C4-2B (cell line): ENCODE measurements at regions not wholly inside any gene's neighbourhood (a gene's known extent, or its start where the extent isn't known, plus 50 kb on each side); places are given as distances from the start of the nearest gene placed in this dataset.

Experiments used
- ZFX ChIP-seq: fragments of 450-650 bp; IDR thresholded peaks from 2 replicates; pipeline ENCODE4 v1.6.1; 2017
- TF ChIP-seq, protein P1 (sequence below): fragments of 450-650 bp; conservative IDR thresholded peaks from 2 replicates; pipeline ENCODE4 v1.5.1; 2017; ENCODE audit warnings: mild to moderate bottlenecking

DNA sequence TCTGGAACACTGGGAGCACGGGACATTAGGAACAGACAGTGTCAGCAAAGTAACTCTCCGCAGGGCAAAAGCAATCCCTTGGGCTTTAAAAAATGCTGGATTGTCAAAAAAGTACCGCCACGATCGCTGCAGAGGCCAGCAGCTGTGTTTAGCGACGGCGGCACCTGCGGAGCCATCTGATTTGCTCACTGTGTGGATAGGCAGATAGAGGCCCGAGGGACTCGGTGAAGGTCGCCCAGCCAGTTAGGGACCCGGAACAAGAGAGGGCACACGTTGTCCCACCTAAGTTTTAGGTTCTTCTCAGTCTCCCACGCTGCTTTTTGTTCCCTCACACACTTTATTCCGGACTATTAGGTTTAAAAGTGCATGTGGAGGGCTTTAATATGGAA, 238.3 kb downstream of the TEX29 start:
- TF ChIP-seq, protein P1, sequence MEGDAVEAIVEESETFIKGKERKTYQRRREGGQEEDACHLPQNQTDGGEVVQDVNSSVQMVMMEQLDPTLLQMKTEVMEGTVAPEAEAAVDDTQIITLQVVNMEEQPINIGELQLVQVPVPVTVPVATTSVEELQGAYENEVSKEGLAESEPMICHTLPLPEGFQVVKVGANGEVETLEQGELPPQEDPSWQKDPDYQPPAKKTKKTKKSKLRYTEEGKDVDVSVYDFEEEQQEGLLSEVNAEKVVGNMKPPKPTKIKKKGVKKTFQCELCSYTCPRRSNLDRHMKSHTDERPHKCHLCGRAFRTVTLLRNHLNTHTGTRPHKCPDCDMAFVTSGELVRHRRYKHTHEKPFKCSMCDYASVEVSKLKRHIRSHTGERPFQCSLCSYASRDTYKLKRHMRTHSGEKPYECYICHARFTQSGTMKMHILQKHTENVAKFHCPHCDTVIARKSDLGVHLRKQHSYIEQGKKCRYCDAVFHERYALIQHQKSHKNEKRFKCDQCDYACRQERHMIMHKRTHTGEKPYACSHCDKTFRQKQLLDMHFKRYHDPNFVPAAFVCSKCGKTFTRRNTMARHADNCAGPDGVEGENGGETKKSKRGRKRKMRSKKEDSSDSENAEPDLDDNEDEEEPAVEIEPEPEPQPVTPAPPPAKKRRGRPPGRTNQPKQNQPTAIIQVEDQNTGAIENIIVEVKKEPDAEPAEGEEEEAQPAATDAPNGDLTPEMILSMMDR = no peak
- no peak for TF ChIP-seq ZFX
